Type B pancreatic cell (in vitro differentiated cells): ENCODE measurements at regions not wholly inside any gene's neighbourhood (a gene's known extent, or its start where the extent isn't known, plus 50 kb on each side); places are given as distances from the start of the nearest gene placed in this dataset.
"Not testable (repeated sequence)": the region's sequence is repeated elsewhere in the genome, so short reads cannot be mapped to it uniquely, and the experiment has no call there.

Experiments
- DNase-seq: peaks from one replicate; pipeline ENCODE4 v3.0.0; 2021; ENCODE audit warnings: mixed read lengths; ENCODE audit not compliant: unreplicated experiment; ENCODE audit errors: extremely low spot score
- H3K27ac Mint-ChIP-seq: 2 replicates; pipeline ENCODE4 v1.8.0; 2021; ENCODE audit warnings: mild to moderate bottlenecking, mixed read lengths
- H3K27me3 Mint-ChIP-seq: 2 replicates; pipeline ENCODE4 v1.8.0; 2021; ENCODE audit warnings: mixed read lengths
- H3K36me3 Mint-ChIP-seq: 2 replicates; pipeline ENCODE4 v1.8.0; 2021; ENCODE audit warnings: mixed read lengths
- H3K4me1 Mint-ChIP-seq: one replicate; pipeline ENCODE4 v1.8.0; 2021; ENCODE audit warnings: mixed read lengths; ENCODE audit not compliant: unreplicated experiment
- H3K4me3 Mint-ChIP-seq: 2 replicates; pipeline ENCODE4 v1.8.0; 2021; ENCODE audit warnings: mild to moderate bottlenecking, mixed read lengths
- H3K9me3 Mint-ChIP-seq: 2 replicates; pipeline ENCODE4 v1.8.0; 2021; ENCODE audit warnings: mixed read lengths
- CTCF ChIP-seq: fragments of 200-600 bp; sonication (generic); conservative IDR thresholded peaks from 2 replicates; pipeline ENCODE4 v1.5.0; 2021; ENCODE audit warnings: antibody characterized with exemption, mild to moderate bottlenecking

- not testable (repeated sequence) for H3K36me3 Mint-ChIP-seq, H3K4me3 Mint-ChIP-seq, DNase-seq, H3K4me1 Mint-ChIP-seq, H3K9me3 Mint-ChIP-seq
- Mint-ChIP-seq H3K27ac (peak overlapping the region; percentile 33), H3K27me3 (peaks cover 21% of the 10 kb centered on the region)
Observed at GRCh38 chr10:3313784-3314444, 141.3 kb upstream of the PITRM1 start.

- no peak for TF ChIP-seq CTCF
- Mint-ChIP-seq H3K27ac (no peak overlapping the region), H3K4me3 (no peak overlapping the region), H3K36me3 (no peaks in the 10 kb centered on the region), H3K27me3 (peaks cover 24% of the 10 kb centered on the region), H3K9me3 (peaks cover 7% of the 10 kb centered on the region), H3K4me1 (no peaks in the 10 kb centered on the region)
- DNase-seq, result no peak
Observed at GRCh38 chr10:3312403-3312940, 139.9 kb upstream of the PITRM1 start.

GRCh38 chr10:3310016-3310784 lies 137.6 kb upstream of the PITRM1 start:
- no peak overlapping the region for H3K27ac Mint-ChIP-seq
- peaks cover 26% of the 10 kb centered on the region for H3K27me3 Mint-ChIP-seq
- no peak for TF ChIP-seq CTCF
- no peaks in the 10 kb centered on the region for H3K36me3 Mint-ChIP-seq
- no peak overlapping the region for H3K4me3 Mint-ChIP-seq
- no peaks in the 10 kb centered on the region for H3K4me1 Mint-ChIP-seq
- peaks cover 7% of the 10 kb centered on the region for H3K9me3 Mint-ChIP-seq
- no peak for DNase-seq

- H3K4me3 Mint-ChIP-seq, result no peak overlapping the region
- no peak overlapping the region for H3K27ac Mint-ChIP-seq
- no peaks in the 10 kb centered on the region for H3K36me3 Mint-ChIP-seq
- no peak for DNase-seq
- H3K4me1 Mint-ChIP-seq, result no peaks in the 10 kb centered on the region
- no peak for TF ChIP-seq CTCF
- H3K9me3 Mint-ChIP-seq, result peaks cover 13% of the 10 kb centered on the region
- peaks cover 5% of the 10 kb centered on the region for H3K27me3 Mint-ChIP-seq
Observed at GRCh38 chr10:3306050-3306449, 133.5 kb upstream of the PITRM1 start.

GRCh38 chr10:3295582-3296151 lies 123.1 kb upstream of the PITRM1 start:
- Mint-ChIP-seq H3K4me3 (no peak overlapping the region), H3K36me3 (no peaks in the 10 kb centered on the region), H3K9me3 (peaks cover 4% of the 10 kb centered on the region), H3K27me3 (peaks cover 27% of the 10 kb centered on the region), H3K4me1 (peaks cover 29% of the 10 kb centered on the region), H3K27ac (no peak overlapping the region)
- DNase-seq, result no peak
- TF ChIP-seq CTCF, result no peak
